ENCODE measurements at regions not wholly inside any gene's neighbourhood (a gene's known extent, or its start where the extent isn't known, plus 50 kb on each side); places are given as distances from the start of the nearest gene placed in this dataset.

DNA sequence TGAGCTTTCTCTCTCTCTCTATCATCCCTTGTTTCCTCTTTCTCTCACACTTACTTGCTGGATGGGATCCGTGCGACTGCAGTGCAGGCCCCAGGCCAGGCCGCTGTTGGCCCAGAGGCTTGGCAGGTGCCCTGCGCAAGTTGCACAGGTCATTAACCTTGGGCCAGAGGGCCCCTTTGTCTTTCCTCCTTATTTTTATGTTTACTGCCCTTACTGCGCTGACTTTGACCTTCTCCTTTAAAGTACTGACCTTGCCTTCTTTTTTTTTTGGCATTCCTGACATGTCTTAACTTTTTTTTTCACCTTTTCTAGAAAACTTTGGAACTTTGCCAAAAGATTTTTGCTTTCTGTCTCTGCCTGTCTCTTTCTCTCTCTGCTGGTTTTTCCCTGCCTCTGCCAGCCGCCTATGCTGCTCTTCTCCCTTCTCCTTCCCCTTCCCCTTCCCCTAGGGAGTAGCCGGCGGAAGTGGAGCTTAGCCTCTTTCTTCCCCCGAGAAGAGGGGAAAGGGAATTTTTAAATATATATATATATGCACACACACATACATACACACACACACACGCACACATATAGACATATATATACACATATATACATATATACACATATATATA, 59.6 kb upstream of the CDH4 start:
- DNase-seq (ENCODE audit: low read depth in 2 of 2): no peak

DNA sequence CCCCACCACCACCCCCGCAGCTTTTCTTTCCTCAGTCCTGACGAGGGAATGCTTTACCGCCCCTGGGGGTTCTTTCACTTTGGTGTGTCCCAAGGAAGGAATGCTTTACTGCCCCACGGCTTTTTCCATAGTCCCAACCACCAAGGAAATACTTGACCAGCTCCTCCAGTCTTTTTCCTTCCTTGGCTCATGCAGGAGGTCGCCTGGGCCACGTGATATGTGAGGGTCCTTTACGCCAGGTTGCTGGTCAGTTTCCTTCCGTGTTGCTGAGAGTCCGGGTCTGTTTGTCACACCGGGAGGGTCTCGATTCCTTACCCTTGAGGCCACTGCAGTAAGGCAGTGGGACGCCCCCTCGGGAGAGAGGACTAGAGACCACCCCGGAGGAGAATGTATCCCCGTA, 58.9 kb upstream of the CDH4 start:
- DNase-seq (ENCODE audit: low read depth in 2 of 2): no peak

Data from stimulated activated CD8-positive, alpha-beta memory T cell treated with anti-CD3 and anti-CD28 coated beads, Interleukin-2, amount 100 ng/mL, for 48 hours (primary cell).